Loucy (cell line): ENCODE measurements at regions not wholly inside any gene's neighbourhood (a gene's known extent, or its start where the extent isn't known, plus 50 kb on each side); places are given as distances from the start of the nearest gene placed in this dataset.

ENCODE experiments used
- H2AFZ ChIP-seq: fragments of 200-600 bp; sonication (generic); 2 replicates; pipeline ENCODE4 v1.6.0; 2016; ENCODE audit warnings: antibody characterized with exemption, mild to moderate bottlenecking, low read length, moderate library complexity
- H3F3A ChIP-seq: fragments of 200-600 bp; 2 replicates; pipeline ENCODE4 v1.6.0; 2016; ENCODE audit warnings: antibody characterized with exemption, low read depth, mild to moderate bottlenecking
- H3K27me3 ChIP-seq: fragments of 200-600 bp; sonication (generic); 2 replicates; pipeline ENCODE4 v1.6.1; 2014; ENCODE audit warnings: low read length, mild to moderate bottlenecking; ENCODE audit not compliant: insufficient read depth, poor library complexity, severe bottlenecking
- H3K36me3 ChIP-seq: fragments of 200-600 bp; sonication (generic); 2 replicates; pipeline ENCODE4 v1.6.1; 2016; ENCODE audit warnings: low read length; ENCODE audit not compliant: insufficient read depth
- H3K4me1 ChIP-seq: fragments of 200-600 bp; sonication (generic); 2 replicates; pipeline ENCODE4 v1.5.1; 2014; ENCODE audit warnings: low read length, mild to moderate bottlenecking; ENCODE audit not compliant: insufficient read depth, poor library complexity, severe bottlenecking
- H3K4me2 ChIP-seq: fragments of 200-600 bp; sonication (generic); 2 replicates; pipeline ENCODE4 v1.6.0; 2014; ENCODE audit warnings: antibody characterized with exemption, low read length, low read depth, mild to moderate bottlenecking; ENCODE audit not compliant: poor library complexity, severe bottlenecking
- H3K4me3 ChIP-seq: fragments of 200-600 bp; sonication (generic); 2 replicates; pipeline ENCODE4 v1.5.1; 2014; ENCODE audit warnings: low read length, mild to moderate bottlenecking, mixed read lengths; ENCODE audit not compliant: poor library complexity, severe bottlenecking
- H3K79me2 ChIP-seq: fragments of 200-600 bp; sonication (generic); 2 replicates; pipeline ENCODE4 v1.6.1; 2014; ENCODE audit warnings: low read length; ENCODE audit not compliant: insufficient read depth
- H3K9ac ChIP-seq: fragments of 200-600 bp; sonication (generic); 2 replicates; pipeline ENCODE4 v1.6.0; 2014; ENCODE audit warnings: mild to moderate bottlenecking, low read depth, low read length, moderate library complexity; ENCODE audit not compliant: poor library complexity, severe bottlenecking
- H3K9me2 ChIP-seq: fragments of 200-600 bp; sonication (generic); replicated peaks from 2 replicates; pipeline ENCODE4 v1.6.1; 2016; ENCODE audit warnings: low read depth, low read length, mixed read lengths
- H3K9me3 ChIP-seq: fragments of 200-600 bp; sonication (generic); 2 replicates; pipeline ENCODE4 v1.6.1; 2014; ENCODE audit warnings: mild to moderate bottlenecking, antibody characterized with exemption, low read length, low read depth; ENCODE audit not compliant: insufficient read depth
- H4K20me1 ChIP-seq: fragments of 200-600 bp; sonication (generic); 2 replicates; pipeline ENCODE4 v1.6.0; 2014; ENCODE audit warnings: antibody characterized with exemption, low read length, mild to moderate bottlenecking; ENCODE audit not compliant: insufficient read depth, poor library complexity, severe bottlenecking
- EZH2phosphoT487 ChIP-seq: fragments of 200-600 bp; IDR thresholded peaks from 2 replicates; pipeline ENCODE4 v1.6.1; 2018; ENCODE audit warnings: antibody characterized with exemption, mild to moderate bottlenecking, moderate library complexity, borderline replicate concordance
- TF ChIP-seq, protein P1 (sequence below): fragments of 200-600 bp; sonication (generic); conservative IDR thresholded peaks from 2 replicates; pipeline ENCODE4 v1.5.1; 2014; ENCODE audit warnings: mild to moderate bottlenecking, antibody characterized with exemption, low read length

DNA sequence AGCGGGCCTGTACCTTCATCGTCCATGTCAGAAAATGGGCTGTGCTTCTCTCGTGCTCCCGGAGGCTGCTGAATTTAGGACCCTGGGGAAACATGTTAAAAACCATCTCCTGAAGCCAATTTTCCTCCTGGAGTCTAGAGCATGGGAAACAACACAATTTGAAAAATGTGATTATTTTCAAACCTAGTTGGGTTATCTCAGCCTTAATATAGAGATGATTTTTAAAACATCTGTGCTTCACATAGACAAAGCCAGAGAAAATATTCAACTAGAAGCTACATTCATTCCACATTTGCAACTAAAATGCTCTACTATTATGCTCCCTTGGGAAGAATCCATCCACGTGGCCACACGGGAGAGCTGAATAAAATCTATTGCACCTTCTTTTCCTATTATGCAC lies 225.9 kb upstream of the TMEM72 start:
- Histone ChIP-seq H3K4me1 (no peaks in the 10 kb centered on the region), H3K36me3 (no peaks in the 10 kb centered on the region), H3K9me2 (no peaks in the 10 kb centered on the region), H2AFZ (no peak overlapping the region), H3K27me3 (no peaks in the 10 kb centered on the region), H3F3A (no peaks in the 10 kb centered on the region), H3K4me2 (no peak overlapping the region), H4K20me1 (no peaks in the 10 kb centered on the region), H3K4me3 (no peak overlapping the region), H3K79me2 (no peaks in the 10 kb centered on the region), H3K9ac (no peak overlapping the region), H3K9me3 (no peaks in the 10 kb centered on the region)
- TF ChIP-seq EZH2phosphoT487 = no peak
- TF ChIP-seq, protein P1, sequence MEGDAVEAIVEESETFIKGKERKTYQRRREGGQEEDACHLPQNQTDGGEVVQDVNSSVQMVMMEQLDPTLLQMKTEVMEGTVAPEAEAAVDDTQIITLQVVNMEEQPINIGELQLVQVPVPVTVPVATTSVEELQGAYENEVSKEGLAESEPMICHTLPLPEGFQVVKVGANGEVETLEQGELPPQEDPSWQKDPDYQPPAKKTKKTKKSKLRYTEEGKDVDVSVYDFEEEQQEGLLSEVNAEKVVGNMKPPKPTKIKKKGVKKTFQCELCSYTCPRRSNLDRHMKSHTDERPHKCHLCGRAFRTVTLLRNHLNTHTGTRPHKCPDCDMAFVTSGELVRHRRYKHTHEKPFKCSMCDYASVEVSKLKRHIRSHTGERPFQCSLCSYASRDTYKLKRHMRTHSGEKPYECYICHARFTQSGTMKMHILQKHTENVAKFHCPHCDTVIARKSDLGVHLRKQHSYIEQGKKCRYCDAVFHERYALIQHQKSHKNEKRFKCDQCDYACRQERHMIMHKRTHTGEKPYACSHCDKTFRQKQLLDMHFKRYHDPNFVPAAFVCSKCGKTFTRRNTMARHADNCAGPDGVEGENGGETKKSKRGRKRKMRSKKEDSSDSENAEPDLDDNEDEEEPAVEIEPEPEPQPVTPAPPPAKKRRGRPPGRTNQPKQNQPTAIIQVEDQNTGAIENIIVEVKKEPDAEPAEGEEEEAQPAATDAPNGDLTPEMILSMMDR = no peak

DNA sequence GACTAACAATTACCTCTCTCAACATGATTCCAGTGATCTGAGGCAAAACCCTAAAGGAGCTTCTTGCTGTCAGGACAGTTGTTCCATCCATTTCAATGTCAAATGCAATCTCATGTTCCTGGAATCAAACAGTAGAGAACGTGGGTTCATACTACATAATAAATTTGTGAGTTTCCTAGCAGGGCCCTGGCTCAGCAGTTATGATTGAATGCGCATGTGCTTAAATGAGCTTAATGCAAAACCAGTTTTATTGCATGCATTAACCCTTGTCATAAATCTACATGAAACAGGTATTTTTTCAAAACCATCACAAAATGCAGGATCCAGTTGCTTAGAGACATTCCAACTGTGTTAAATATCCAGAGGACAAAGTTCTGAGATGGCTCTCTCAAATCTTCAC lies 225.4 kb upstream of the TMEM72 start:
- no peak overlapping the region for H2AFZ ChIP-seq
- no peaks in the 10 kb centered on the region for H4K20me1 ChIP-seq
- no peaks in the 10 kb centered on the region for H3K79me2 ChIP-seq
- no peak overlapping the region for H3K9ac ChIP-seq
- no peaks in the 10 kb centered on the region for H3K9me3 ChIP-seq
- no peaks in the 10 kb centered on the region for H3F3A ChIP-seq
- no peaks in the 10 kb centered on the region for H3K27me3 ChIP-seq
- H3K4me3 ChIP-seq = no peak overlapping the region
- H3K4me2 ChIP-seq = no peak overlapping the region
- H3K36me3 ChIP-seq = no peaks in the 10 kb centered on the region
- H3K4me1 ChIP-seq = no peaks in the 10 kb centered on the region
- H3K9me2 ChIP-seq = no peaks in the 10 kb centered on the region
- no peak for TF ChIP-seq EZH2phosphoT487
- TF ChIP-seq, protein P1 = no peak

DNA sequence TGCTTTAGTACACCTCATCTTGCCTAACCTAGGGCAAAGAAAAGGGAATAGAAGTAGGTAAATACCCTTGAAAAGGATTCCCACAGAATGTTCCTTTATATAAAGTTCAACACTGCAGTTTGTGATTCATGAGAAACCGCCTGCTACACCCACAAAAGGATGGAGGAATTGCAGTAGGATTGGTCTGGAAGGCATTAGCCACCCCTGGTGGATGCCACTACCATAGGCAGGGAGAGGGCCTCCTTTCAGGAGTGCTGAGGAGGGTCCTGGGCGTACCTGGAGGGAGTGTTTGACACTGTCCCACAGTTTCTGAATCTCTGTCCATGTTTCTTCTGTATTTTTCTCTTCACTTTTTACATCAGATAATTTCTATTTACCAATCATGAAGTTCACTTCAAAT lies 221.8 kb upstream of the TMEM72 start:
- H2AFZ ChIP-seq = no peak overlapping the region
- no peak for TF ChIP-seq EZH2phosphoT487
- TF ChIP-seq, protein P1 = 0 out of 2 replicates have a peak, but pooled peaks have one; percentile 15
- no peaks in the 10 kb centered on the region for H3K9me3 ChIP-seq
- H3K27me3 ChIP-seq = no peaks in the 10 kb centered on the region
- no peak overlapping the region for H3K9ac ChIP-seq
- no peaks in the 10 kb centered on the region for H4K20me1 ChIP-seq
- no peaks in the 10 kb centered on the region for H3K79me2 ChIP-seq
- no peaks in the 10 kb centered on the region for H3K36me3 ChIP-seq
- H3K4me3 ChIP-seq = no peak overlapping the region
- H3K4me1 ChIP-seq = no peaks in the 10 kb centered on the region
- H3K4me2 ChIP-seq = no peak overlapping the region
- H3F3A ChIP-seq = no peaks in the 10 kb centered on the region
- H3K9me2 ChIP-seq = no peaks in the 10 kb centered on the region
